Endothelial cell of umbilical vein (primary cell): ENCODE measurements at regions not wholly inside any gene's neighbourhood (a gene's known extent, or its start where the extent isn't known, plus 50 kb on each side); places are given as distances from the start of the nearest gene placed in this dataset.

Source experiments
- BruUV-seq: library from RNA; stranded (reverse); fragments of 400-500 nt; replicated peaks from 2 replicates; lab custom pipeline; 2021; lab: Mats Ljungman, UMichigan
- CTCF ChIA-PET: fragments of 300-600, 350-600 bp; sonication (Branson Sonifier 250); formaldehyde crosslinking; loops from one replicate; lab custom pipeline; 2021; ENCODE audit warnings: antibody characterized with exemption, inconsistent platforms; lab: Charles Lee
- POLR2A ChIA-PET: fragments of 300-600, 350-600 bp; sonication (Branson Sonifier 250); formaldehyde crosslinking; loops from one replicate; lab custom pipeline; 2021; ENCODE audit warnings: antibody characterized with exemption, inconsistent platforms; lab: Charles Lee
- DNase-seq: peaks from one replicate; pipeline ENCODE4 v3.0.0-alpha.2; 2011; ENCODE audit warnings: low read depth, low spot score
- FAIRE-seq: peaks from 2 replicates; lab custom pipeline; 2011; peaks lifted over from hg19 to GRCh38; lab: Jason Lieb, UNC
- H2AFZ ChIP-seq: 2 replicates; pipeline ENCODE4 v1.6.0; 2012; ENCODE audit warnings: low read depth, low read length, control low read depth, inconsistent platforms
- H3K27ac ChIP-seq: 2 replicates; pipeline ENCODE4 v1.5.1; 2011; ENCODE audit warnings: low read depth, mild to moderate bottlenecking, control low read depth, low read length, moderate library complexity; ENCODE audit not compliant: insufficient read depth
- H3K27me3 ChIP-seq, 2 experiments: 2 replicates each; pipeline versions ENCODE4 v1.6.0 to v1.6.1; 2011; ENCODE audit warnings: low read length in 2 of 2, mixed read lengths in 1 of 2; ENCODE audit not compliant: control insufficient read depth in 2 of 2, insufficient read depth in 2 of 2
- H3K36me3 ChIP-seq, 2 experiments: 2 replicates in 1 of 2; 3 replicates in 1 of 2; pipeline ENCODE4 v1.5.1; 2011; ENCODE audit warnings: low read length in 2 of 2, mild to moderate bottlenecking in 1 of 2, moderate library complexity in 1 of 2; ENCODE audit not compliant: control insufficient read depth in 2 of 2, insufficient read depth in 2 of 2; ENCODE audit errors: extremely low read depth in 1 of 2
- H3K4me1 ChIP-seq: 3 replicates; pipeline ENCODE4 v1.5.1; 2011; ENCODE audit warnings: mild to moderate bottlenecking, low read length; ENCODE audit not compliant: control insufficient read depth, insufficient read depth; ENCODE audit errors: extremely low read depth
- H3K4me2 ChIP-seq: 2 replicates; pipeline ENCODE4 v1.6.1; 2011; ENCODE audit warnings: low read length, control low read depth, mixed read lengths; ENCODE audit not compliant: insufficient read depth
- H3K4me3 ChIP-seq, 3 experiments: fragments of 200-600 bp in 1 of 3; sonication (generic), shearing (Covaris generic) in 1 of 3; replicated peaks in 1 of 3; 2 replicates each; pipeline ENCODE4 v1.5.1; 2011 to 2016; ENCODE audit warnings: control low read depth in 3 of 3, low read length in 3 of 3, mild to moderate bottlenecking in 2 of 3, inconsistent platforms in 1 of 3, low read depth in 1 of 3, moderate library complexity in 1 of 3; ENCODE audit not compliant: insufficient read depth in 1 of 3
- H3K79me2 ChIP-seq: 2 replicates; pipeline ENCODE4 v1.6.0; 2012; ENCODE audit warnings: low read length, inconsistent platforms; ENCODE audit not compliant: control insufficient read depth, insufficient read depth
- H3K9ac ChIP-seq: replicated peaks from 2 replicates; pipeline ENCODE3; 2011; ENCODE audit warnings: low read length, control low read depth; ENCODE audit not compliant: insufficient read depth; ENCODE audit errors: extremely low read depth
- H3K9me1 ChIP-seq: replicated peaks from 3 replicates; pipeline ENCODE4 v1.6.0; 2011; ENCODE audit warnings: mild to moderate bottlenecking, low read length; ENCODE audit not compliant: control insufficient read depth, insufficient read depth; ENCODE audit errors: extremely low read depth
- H3K9me3 ChIP-seq: replicated peaks from 2 replicates; pipeline ENCODE4 v1.5.1; 2012; ENCODE audit warnings: low read length, inconsistent platforms; ENCODE audit not compliant: control insufficient read depth, insufficient read depth
- H4K20me1 ChIP-seq: replicated peaks from 2 replicates; pipeline ENCODE3; 2011; ENCODE audit warnings: mild to moderate bottlenecking, low read length; ENCODE audit not compliant: control insufficient read depth, insufficient read depth; ENCODE audit errors: extremely low read depth
- CTCF ChIP-seq, 2 donors: IDR thresholded peaks; 1 replicate in 1 of 2; 2 replicates in 1 of 2; pipeline ENCODE4 v1.5.1; 2011; ENCODE audit warnings: low read length in 2 of 2, mild to moderate bottlenecking in 2 of 2, moderate library complexity in 2 of 2, control low read depth in 1 of 2, inconsistent platforms in 1 of 2, low read depth in 1 of 2; ENCODE audit not compliant: insufficient read depth in 1 of 2; ENCODE audit errors: extremely low read depth in 1 of 2
- EZH2 ChIP-seq: IDR thresholded peaks from 2 replicates; pipeline ENCODE4 v1.6.1; 2012; ENCODE audit warnings: borderline replicate concordance, low read depth, mild to moderate bottlenecking, moderate library complexity, low read length, inconsistent platforms; ENCODE audit not compliant: severe bottlenecking
- FOS ChIP-seq: IDR thresholded peaks from 2 replicates; pipeline ENCODE4 v1.6.1; 2011; ENCODE audit warnings: mild to moderate bottlenecking, low read length, moderate library complexity, borderline replicate concordance; ENCODE audit not compliant: insufficient read depth
- GATA2 ChIP-seq: IDR thresholded peaks from 2 replicates; pipeline ENCODE4 v1.7.0; 2011; ENCODE audit warnings: low read depth, mild to moderate bottlenecking, moderate library complexity, mixed read lengths, low read length; ENCODE audit not compliant: insufficient read length, insufficient read depth
- JUN ChIP-seq: IDR thresholded peaks from 2 replicates; pipeline ENCODE4 v1.6.1; 2011; ENCODE audit warnings: borderline replicate concordance, low read depth; ENCODE audit not compliant: insufficient read length, insufficient read depth
- MYC ChIP-seq: IDR thresholded peaks from one replicate; pipeline ENCODE4 v1.6.1; 2011; ENCODE audit warnings: mild to moderate bottlenecking, low read depth, low read length
- POLR2A ChIP-seq: IDR thresholded peaks from 2 replicates; pipeline ENCODE4 v1.6.1; 2012; ENCODE audit warnings: low read depth, mild to moderate bottlenecking, control low read depth, low read length
- POLR2AphosphoS5 ChIP-seq: IDR thresholded peaks from 2 replicates; pipeline ENCODE4 v1.6.1; 2012; ENCODE audit warnings: low read depth, mild to moderate bottlenecking, control low read depth, low read length, moderate library complexity; ENCODE audit not compliant: insufficient read depth
- dilution Hi-C: fragments of 300-500 bp; cut with MboI; formaldehyde crosslinking; loops from one replicate; pipeline ENCODE4 v1.15.0; 2019; ENCODE audit warnings: low sequenced_read_pairs; ENCODE audit not compliant: extremely low pct_ligation_motif_present
- intact Hi-C: fragments of 100-400 bp; cut with micrococcal nuclease; formaldehyde crosslinking; loops from one replicate; pipeline ENCODE4 v1.10.0; 2022
- TF ChIP-seq, protein P1 (sequence below): IDR thresholded peaks from 2 replicates; pipeline ENCODE4 v1.6.1; 2011; ENCODE audit not compliant: insufficient read depth, insufficient read length

GRCh38 chr16:64004116-64004515 lies 1117.7 kb downstream of the CDH11 start:
- ChIA-PET CTCF (no interaction called here), POLR2A (no interaction called here)
- H3K9ac ChIP-seq: no peak overlapping the region
- H3K79me2 ChIP-seq: no peaks in the 10 kb centered on the region
- H3K9me3 ChIP-seq: no peaks in the 10 kb centered on the region
- H2AFZ ChIP-seq: no peak overlapping the region
- TF ChIP-seq MYC: no peak
- no peak for TF ChIP-seq CTCF (IDR thresholded peaks at IDR 0.05; ENCODE audit: extremely low read depth in 1 of 2, insufficient read depth in 1 of 2, low read depth in 1 of 2, low read length in 2 of 2)
- TF ChIP-seq, protein P1, sequence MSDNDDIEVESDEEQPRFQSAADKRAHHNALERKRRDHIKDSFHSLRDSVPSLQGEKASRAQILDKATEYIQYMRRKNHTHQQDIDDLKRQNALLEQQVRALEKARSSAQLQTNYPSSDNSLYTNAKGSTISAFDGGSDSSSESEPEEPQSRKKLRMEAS: no peak
- TF ChIP-seq POLR2A: no peak
- no peak for TF ChIP-seq GATA2
- TF ChIP-seq JUN: no peak
- TF ChIP-seq EZH2: no peak
- TF ChIP-seq FOS: no peak
- TF ChIP-seq POLR2AphosphoS5: no peak
- DNase-seq: no peak
- no peaks in the 10 kb centered on the region for H3K4me1 ChIP-seq
- no peaks in the 10 kb centered on the region for H3K9me1 ChIP-seq
- H3K27me3 ChIP-seq: no peaks in the 10 kb centered on the region
- intact Hi-C loops: loop anchor here (5.0 kb wide), 1 partner anchor 1098 kb away; no protein-coding TSS in a partner anchor
- dilution Hi-C loops: no loop called here
- no peak overlapping the region for H3K4me3 ChIP-seq
- no peak overlapping the region for H3K4me2 ChIP-seq
- no peaks in the 10 kb centered on the region for H4K20me1 ChIP-seq
- FAIRE-seq: no peak
- BruUV-seq: no TSS peak
- H3K36me3 ChIP-seq: no peaks in the 10 kb centered on the region
- H3K27ac ChIP-seq: no peak overlapping the region
